GM23248 (cell line): ENCODE measurements at regions not wholly inside any gene's neighbourhood (a gene's known extent, or its start where the extent isn't known, plus 50 kb on each side); places are given as distances from the start of the nearest gene placed in this dataset.
A peak's percentile ranks its signal among the peaks of the same experiment; 100 is the strongest.

ENCODE experiments used
- DNase-seq: peaks from one replicate; pipeline ENCODE4 v3.0.0-alpha.2; 2015
- H2AFZ ChIP-seq: fragments of 200-600 bp; sonication (generic); 2 replicates; pipeline ENCODE4 v1.6.1; 2016; ENCODE audit warnings: antibody characterized with exemption
- H3F3A ChIP-seq: fragments of 200-600 bp; sonication (generic); 2 replicates; pipeline ENCODE4 v1.6.1; 2016; ENCODE audit warnings: mild to moderate bottlenecking, antibody characterized with exemption, mixed run types; ENCODE audit not compliant: insufficient read depth
- H3K27ac ChIP-seq: fragments of 200-600 bp; sonication (generic); 2 replicates; pipeline ENCODE4 v1.5.1; 2016; ENCODE audit warnings: mild to moderate bottlenecking
- H3K27me3 ChIP-seq: fragments of 200-600 bp; sonication (generic); replicated peaks from 2 replicates; pipeline ENCODE4 v1.6.1; 2016; ENCODE audit warnings: mild to moderate bottlenecking; ENCODE audit not compliant: insufficient read depth
- H3K36me3 ChIP-seq: fragments of 200-600 bp; sonication (generic); 2 replicates; pipeline ENCODE4 v1.6.1; 2016; ENCODE audit warnings: low read depth, mild to moderate bottlenecking
- H3K4me1 ChIP-seq: fragments of 200-600 bp; sonication (generic); 2 replicates; pipeline ENCODE4 v1.6.1; 2016; ENCODE audit warnings: mild to moderate bottlenecking; ENCODE audit not compliant: insufficient read depth
- H3K4me2 ChIP-seq: fragments of 200-600 bp; sonication (generic); one replicate; pipeline ENCODE4 v1.6.1; 2016; ENCODE audit warnings: mild to moderate bottlenecking; ENCODE audit not compliant: unreplicated experiment
- H3K4me3 ChIP-seq: fragments of 200-600 bp; sonication (generic); 2 replicates; pipeline ENCODE4 v1.5.1; 2016; ENCODE audit warnings: mild to moderate bottlenecking
- H3K79me2 ChIP-seq: fragments of 200-600 bp; sonication (generic); 2 replicates; pipeline ENCODE4 v1.6.1; 2016; ENCODE audit warnings: mild to moderate bottlenecking; ENCODE audit not compliant: insufficient read depth
- H3K9ac ChIP-seq: fragments of 200-600 bp; sonication (generic); 2 replicates; pipeline ENCODE4 v1.6.1; 2016; ENCODE audit warnings: mild to moderate bottlenecking
- H3K9me2 ChIP-seq: fragments of 200-600 bp; sonication (generic); 2 replicates; pipeline ENCODE4 v1.6.1; 2016; ENCODE audit warnings: mixed run types, mild to moderate bottlenecking, moderate library complexity; ENCODE audit not compliant: insufficient read depth
- H3K9me3 ChIP-seq: fragments of 200-600 bp; sonication (generic); one replicate; pipeline ENCODE4 v1.6.1; 2017; ENCODE audit warnings: low read depth
- H4K20me1 ChIP-seq: fragments of 200-600 bp; sonication (generic); 2 replicates; pipeline ENCODE4 v1.6.0; 2016; ENCODE audit not compliant: insufficient read depth
- EZH2 ChIP-seq: fragments of 200-600 bp; sonication (generic); IDR thresholded peaks from 2 replicates; pipeline ENCODE4 v1.6.1; 2018; ENCODE audit warnings: antibody characterized with exemption, mild to moderate bottlenecking; ENCODE audit not compliant: insufficient read depth, poor library complexity, severe bottlenecking
- EZH2phosphoT487 ChIP-seq: fragments of 200-600 bp; sonication (generic); IDR thresholded peaks from 2 replicates; pipeline ENCODE4 v1.6.1; 2018; ENCODE audit warnings: antibody characterized with exemption, moderate library complexity, mild to moderate bottlenecking, low read depth; ENCODE audit not compliant: insufficient read depth
- WGBS, 2 experiments: methylation state at CpG; one replicate each; pipeline ENCODE4 v1.1.6; 2015 to 2017; ENCODE audit warnings: low lambda C conversion rate in 2 of 2, low coverage in 1 of 2; ENCODE audit errors: missing lambda C conversion rate in 2 of 2; 5-methylcytosine and 5-hydroxymethylcytosine counted together
- in situ Hi-C: fragments of 300-500 bp; cut with MboI; formaldehyde crosslinking; loops from 2 replicates; pipeline ENCODE4 v1.15.0; 2020

GRCh38 chr9:88733651-88734421 is 198.9 kb downstream of the NXNL2 start:
- Histone ChIP-seq H3K9ac (peak overlapping the region; percentile 26), H3K4me2 (peak overlapping the region; percentile 59)
- peak; percentile 82 for DNase-seq

GRCh38 chr9:88734527-88734926 is 199.5 kb downstream of the NXNL2 start:
- TF ChIP-seq EZH2 (no peak), EZH2phosphoT487 (no peak)
- Histone ChIP-seq H4K20me1 (no peaks in the 10 kb centered on the region), H3K4me3 (no peak overlapping the region), H3F3A (peaks cover 49% of the 10 kb centered on the region), H3K9ac (no peak overlapping the region), H2AFZ (no peak overlapping the region), H3K27me3 (no peaks in the 10 kb centered on the region), H3K36me3 (no peaks in the 10 kb centered on the region), H3K79me2 (no peaks in the 10 kb centered on the region), H3K27ac (peak overlapping the region; percentile 61), H3K9me3 (no peaks in the 10 kb centered on the region), H3K4me2 (peak overlapping the region; percentile 59), H3K4me1 (peaks cover 49% of the 10 kb centered on the region), H3K9me2 (no peaks in the 10 kb centered on the region)
- no peak for DNase-seq
- in situ Hi-C loops, result no loop called here

More at GRCh38 chr9:88733651-88734421, 198.9 kb downstream of the NXNL2 start:
- TF ChIP-seq EZH2 (no peak), EZH2phosphoT487 (no peak)
- Histone ChIP-seq H4K20me1 (no peaks in the 10 kb centered on the region), H3K27ac (peak overlapping the region; percentile 61), H3K9me3 (no peaks in the 10 kb centered on the region), H2AFZ (0 out of 2 replicates have a peak overlapping the region, but pooled peaks have one; percentile 8), H3K36me3 (no peaks in the 10 kb centered on the region), H3K4me1 (peaks cover 42% of the 10 kb centered on the region), H3K79me2 (no peaks in the 10 kb centered on the region), H3K9me2 (no peaks in the 10 kb centered on the region), H3F3A (peaks cover 42% of the 10 kb centered on the region), H3K4me3 (peak overlapping the region; percentile 24; the same call in 1 of the 2 replicates), H3K27me3 (no peaks in the 10 kb centered on the region)
- 2 to 3% methylated on average over 8 of the region's 8 CpGs for WGBS, 2 experiments
- in situ Hi-C loops, result no loop called here

GRCh38 chr9:88736136-88736637 is 201.2 kb downstream of the NXNL2 start:
- no peak for DNase-seq
- Histone ChIP-seq H3K27ac (no peak overlapping the region), H3K9ac (no peak overlapping the region), H2AFZ (no peak overlapping the region), H4K20me1 (no peaks in the 10 kb centered on the region), H3K4me3 (no peak overlapping the region), H3K27me3 (no peaks in the 10 kb centered on the region), H3K36me3 (no peaks in the 10 kb centered on the region), H3F3A (peaks cover 58% of the 10 kb centered on the region), H3K79me2 (no peaks in the 10 kb centered on the region), H3K4me2 (no peak overlapping the region), H3K9me3 (no peaks in the 10 kb centered on the region), H3K9me2 (no peaks in the 10 kb centered on the region), H3K4me1 (peaks cover 51% of the 10 kb centered on the region)
- in situ Hi-C loops, result no loop called here
- WGBS, 2 experiments, result 56 to 65% methylated on average over 1 of the region's 1 CpG
- TF ChIP-seq EZH2, result no peak

DNA sequence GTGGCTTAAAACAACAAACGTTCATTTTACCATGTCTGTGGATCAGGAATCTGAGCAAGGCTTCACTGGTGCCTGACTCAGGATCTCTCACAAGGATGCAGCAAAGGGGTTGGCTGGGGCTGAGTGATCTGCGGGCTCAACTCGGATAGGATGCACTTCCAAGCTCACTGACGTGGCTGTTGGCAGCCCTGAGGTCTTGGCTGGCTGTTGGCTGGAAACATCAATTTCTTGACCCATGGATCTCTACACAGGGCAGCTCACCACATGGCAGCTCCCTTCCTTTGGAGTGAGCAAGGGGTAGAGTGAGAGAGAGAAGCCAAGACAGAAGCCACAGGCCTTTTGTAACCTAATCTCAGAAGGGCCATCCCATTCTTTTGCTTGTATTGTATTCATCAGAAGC is 202.1 kb downstream of the NXNL2 start:
- H3K9me2 ChIP-seq, result no peaks in the 10 kb centered on the region
- in situ Hi-C loops, result no loop called here
- H3K27me3 ChIP-seq, result no peaks in the 10 kb centered on the region
- peaks cover 53% of the 10 kb centered on the region for H3F3A ChIP-seq
- H3K36me3 ChIP-seq, result no peaks in the 10 kb centered on the region
- no peaks in the 10 kb centered on the region for H4K20me1 ChIP-seq
- no peak overlapping the region for H3K4me3 ChIP-seq
- H3K4me1 ChIP-seq, result peaks cover 45% of the 10 kb centered on the region
- no peaks in the 10 kb centered on the region for H3K9me3 ChIP-seq
- no peak overlapping the region for H3K9ac ChIP-seq
- no peak overlapping the region for H2AFZ ChIP-seq
- H3K27ac ChIP-seq, result no peak overlapping the region
- TF ChIP-seq EZH2phosphoT487, result no peak
- TF ChIP-seq EZH2, result no peak
- no peak for DNase-seq
- H3K79me2 ChIP-seq, result no peaks in the 10 kb centered on the region
- no peak overlapping the region for H3K4me2 ChIP-seq
- 89 to 93% methylated on average over 4 of the region's 4 CpGs for WGBS, 2 experiments
